RCC 7860 (cell line): ENCODE measurements at regions not wholly inside any gene's neighbourhood (a gene's known extent, or its start where the extent isn't known, plus 50 kb on each side); places are given as distances from the start of the nearest gene placed in this dataset.

Experiments
- DNase-seq: peaks from one replicate; pipeline ENCODE4 v3.0.0-alpha.2; 2015; ENCODE audit warnings: low spot score
- FAIRE-seq: peaks from 2 replicates; lab custom pipeline; 2012; peaks lifted over from hg19 to GRCh38; lab: Jason Lieb, UNC

DNA sequence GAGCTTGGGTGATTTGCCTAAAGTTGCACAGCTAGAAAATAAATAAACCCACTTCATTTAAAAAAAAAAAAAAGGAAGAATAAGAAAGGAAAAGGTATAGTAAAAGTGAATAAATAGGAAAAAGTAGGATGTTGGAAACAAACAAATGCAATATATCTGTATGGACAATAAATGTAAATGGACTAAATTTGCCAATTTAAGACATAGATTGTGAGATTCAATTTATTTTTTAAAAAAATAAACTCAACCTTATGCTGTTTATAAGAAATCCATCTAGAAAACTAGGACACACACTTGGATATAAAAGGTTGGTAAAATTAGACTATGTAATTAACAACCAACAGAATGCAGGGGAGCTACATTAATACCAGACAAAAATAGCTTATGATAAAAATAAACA, 300.0 kb downstream of the AJAP1 start:
- DNase-seq (no peak), FAIRE-seq (no peak)

DNA sequence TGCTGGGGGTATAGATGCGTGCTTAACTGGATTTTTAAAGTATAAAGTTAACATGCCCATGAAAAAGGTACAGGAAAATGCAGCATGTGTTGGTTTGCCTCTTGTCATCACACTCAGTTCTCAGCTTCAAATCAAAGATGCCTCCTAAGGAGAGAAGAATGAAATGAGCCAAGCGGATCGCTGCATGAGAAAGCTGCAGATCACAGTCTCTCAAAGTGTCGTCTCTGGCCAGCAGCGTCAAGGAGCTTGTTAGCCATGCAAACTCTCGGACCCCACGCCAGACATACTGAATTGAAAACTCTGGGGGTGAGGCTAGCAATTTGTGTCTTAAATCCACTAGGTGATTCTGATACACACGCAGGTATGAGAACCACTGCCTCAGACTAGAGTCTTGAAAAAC, 297.2 kb downstream of the AJAP1 start:
- FAIRE-seq (no peak), DNase-seq (no peak)

DNA sequence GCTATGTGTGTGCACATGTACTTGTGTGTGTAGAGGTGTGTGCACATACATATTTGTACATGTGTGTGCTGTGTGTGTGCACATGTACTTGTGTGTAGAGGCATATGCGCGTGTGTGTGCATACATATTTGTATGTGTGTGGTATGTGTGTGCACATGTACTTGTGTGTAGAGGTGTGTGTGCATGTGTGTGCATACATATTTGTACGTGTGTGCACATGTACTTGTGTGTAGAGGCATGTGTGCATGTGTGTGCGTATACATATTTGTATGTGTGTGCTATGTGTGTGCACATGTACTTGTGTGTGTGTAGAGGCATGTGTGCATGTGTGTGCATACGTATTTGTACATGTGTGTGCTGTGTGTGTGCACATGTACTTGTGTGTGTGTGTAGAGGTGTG, 291.9 kb downstream of the AJAP1 start:
- no peak for DNase-seq
- FAIRE-seq, result no peak

DNA sequence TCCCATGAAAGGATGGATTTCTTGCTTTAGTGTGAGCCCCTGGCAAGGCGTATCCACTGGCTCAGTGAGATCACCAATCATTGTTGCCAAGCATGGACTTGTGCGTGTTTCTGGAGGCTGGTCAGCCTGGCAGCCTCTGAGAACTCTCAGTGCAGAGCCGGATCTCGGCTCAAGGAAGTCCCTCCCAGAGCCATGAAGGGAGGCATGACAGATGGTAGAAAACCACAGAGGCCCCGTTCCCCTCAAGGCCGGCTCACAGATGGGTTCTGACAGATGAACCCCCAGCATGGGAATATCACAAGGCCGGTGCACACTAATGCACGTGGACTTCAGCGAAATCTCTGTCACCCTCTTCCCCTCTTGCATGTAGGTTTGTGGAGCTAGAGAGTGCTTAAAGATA, 290.5 kb downstream of the AJAP1 start:
- no peak for DNase-seq
- no peak for FAIRE-seq

DNA sequence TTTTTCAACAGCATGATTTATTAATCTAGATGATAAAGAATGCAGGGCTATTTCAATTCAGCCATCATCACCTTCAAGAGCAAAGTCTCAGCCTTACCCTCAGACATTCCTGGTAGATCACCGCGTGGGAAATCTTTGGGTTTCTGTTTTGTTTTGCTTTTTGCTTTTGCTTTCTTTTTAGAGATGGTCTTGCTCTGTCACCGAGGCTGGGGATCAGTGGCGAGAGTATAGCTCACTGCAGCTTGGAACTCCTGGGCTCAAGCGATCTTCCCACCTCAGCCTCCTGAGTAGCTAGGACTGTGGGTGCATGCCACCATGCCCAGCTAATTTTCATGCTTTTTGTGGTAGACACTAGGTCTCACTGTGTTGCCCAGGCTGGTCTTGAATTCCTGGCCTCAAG, 289.7 kb downstream of the AJAP1 start:
- no peak for FAIRE-seq
- no peak for DNase-seq

DNA sequence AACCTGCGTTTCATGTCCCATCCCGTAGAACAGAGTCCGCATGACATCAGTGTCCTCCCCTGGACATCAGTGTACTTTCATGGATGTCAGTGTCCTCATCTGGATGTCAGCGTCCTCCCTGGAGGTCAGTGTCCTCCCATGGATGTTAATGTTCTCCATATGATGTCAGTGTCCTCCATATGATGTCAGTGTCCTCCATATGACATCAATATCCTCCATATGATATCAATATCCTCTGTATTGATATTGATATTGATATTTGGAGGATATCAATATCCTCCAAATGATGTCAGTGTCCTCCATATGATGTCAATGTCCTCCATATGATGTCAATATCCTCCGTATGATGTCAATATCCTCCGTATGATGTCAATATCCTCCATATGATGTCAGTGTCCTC, 284.9 kb downstream of the AJAP1 start:
- DNase-seq, result no peak
- no peak for FAIRE-seq

DNA sequence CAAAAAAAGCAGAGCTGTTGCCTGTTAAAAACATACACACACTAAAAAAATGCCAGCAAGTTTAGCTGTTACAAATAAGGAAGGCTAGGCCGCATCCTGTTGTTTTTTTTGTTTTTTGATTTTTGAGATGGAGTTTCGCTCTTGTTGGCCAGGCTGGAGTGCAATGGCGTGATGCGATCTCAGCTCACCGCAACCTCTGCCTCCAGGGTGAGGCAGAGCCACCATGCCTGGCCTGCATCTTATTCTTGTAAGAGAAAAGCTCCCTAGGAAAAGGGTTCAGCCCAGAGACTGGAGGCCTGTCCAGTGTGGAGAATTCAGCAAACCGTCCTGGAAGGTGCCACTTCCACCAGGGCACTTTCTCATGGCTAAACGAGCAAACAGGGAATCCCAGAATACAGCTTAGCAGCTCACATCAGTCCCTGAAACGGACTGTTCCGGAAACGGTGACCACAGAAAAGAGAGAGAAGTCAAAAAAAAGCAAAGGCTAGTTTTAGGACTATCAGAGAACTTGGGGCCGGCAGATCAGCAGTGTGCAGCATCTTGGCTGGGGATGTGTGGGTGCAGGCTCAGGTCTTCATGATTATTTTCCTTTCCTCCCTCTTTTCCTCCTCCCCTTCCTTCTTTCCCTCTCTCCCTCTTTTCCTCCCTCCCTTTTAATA, 283.6 kb downstream of the AJAP1 start:
- FAIRE-seq (no peak), DNase-seq (no peak)

DNA sequence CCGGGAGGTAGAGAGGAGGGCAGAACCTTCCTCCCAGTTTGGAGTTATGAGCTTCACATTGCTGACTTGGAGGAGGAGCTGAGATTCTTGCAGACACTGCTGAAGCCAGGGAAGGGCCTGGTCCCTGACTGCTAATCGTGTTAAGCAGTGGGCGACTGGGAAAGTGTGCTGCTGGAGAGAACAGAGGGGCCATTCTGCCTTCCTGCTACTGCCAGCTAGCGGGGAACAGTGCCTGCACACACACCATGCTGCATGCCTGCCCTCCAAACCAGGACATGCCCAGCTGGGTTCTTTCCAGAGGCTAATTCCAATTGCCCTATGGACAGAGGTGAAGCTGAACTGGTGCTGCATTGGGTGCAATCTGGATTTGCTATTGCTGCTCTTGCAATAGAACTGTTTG, 281.4 kb downstream of the AJAP1 start:
- FAIRE-seq (no peak), DNase-seq (no peak)

DNA sequence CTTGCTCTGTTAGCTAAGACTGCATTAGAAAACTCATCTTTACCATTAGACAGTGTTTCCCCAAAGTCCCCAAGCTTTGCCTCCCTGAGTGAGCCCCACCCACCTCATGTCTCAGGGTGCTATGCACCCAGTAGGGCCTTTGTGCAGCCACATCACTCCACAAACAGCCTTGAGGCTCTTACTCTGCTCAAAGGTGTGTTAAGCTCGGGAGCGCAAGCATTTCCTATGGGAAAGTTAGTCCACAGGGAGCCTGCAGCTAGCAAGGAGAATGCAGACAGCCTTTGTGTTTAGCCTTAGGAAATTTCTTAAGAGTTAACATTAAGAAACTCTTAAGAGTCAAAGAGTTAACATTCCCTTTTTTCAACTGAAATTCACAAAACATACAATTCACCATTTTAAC, 278.8 kb downstream of the AJAP1 start:
- FAIRE-seq, result no peak
- no peak for DNase-seq

DNA sequence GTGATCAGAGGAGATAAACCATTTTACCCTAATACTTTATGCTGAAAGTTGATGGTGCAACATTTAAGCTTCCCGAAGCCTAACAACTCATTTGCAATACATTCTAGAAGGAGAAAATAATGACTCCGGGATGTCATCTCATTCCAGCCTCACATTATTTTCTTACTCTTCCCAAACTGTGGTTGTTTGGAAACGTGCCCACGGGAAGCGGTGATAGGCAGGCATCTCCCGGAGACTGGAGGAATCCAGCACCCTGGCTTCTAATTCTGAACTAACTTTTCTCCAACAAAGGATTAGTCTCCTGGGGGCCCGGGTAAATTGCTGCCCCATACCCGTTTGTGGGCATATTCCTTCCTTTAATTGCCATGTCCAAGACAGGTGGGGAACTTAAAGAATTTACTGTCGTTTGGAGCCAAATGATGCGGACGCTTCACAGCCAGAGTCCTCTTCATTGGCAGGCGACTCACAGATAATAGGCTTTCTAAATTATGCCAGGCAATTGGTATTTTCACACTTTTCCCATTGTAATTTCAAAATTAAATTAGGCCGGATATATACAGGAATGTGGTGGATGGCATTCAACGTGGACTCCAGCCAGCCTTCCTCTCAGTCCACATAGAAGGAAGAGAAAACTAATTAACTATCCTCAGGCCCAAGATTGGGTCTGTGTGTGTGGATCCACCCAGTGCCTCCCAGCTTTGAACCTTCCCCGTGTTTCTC, 278.1 kb downstream of the AJAP1 start:
- DNase-seq (no peak), FAIRE-seq (no peak)

DNA sequence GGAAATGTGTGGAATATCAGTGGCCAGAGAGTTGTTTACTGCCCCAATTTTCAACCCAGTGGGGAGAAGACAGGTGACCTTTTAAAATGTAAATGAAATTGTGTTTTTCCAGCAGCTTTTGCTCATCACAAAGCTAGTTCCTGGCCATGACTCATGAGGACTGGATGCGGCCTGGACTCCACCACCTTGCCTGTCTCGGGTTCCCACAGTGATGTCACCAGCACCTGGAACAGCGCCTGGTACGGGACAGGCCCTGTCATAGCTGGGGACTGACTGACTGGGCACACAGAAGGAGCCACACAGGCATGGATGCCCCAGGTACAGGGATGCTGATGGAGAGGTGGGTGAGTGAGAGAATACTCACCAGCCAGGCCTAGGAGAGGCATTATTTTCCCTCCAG, 277.1 kb downstream of the AJAP1 start:
- DNase-seq, result peak; percentile 16
- FAIRE-seq, result no peak

DNA sequence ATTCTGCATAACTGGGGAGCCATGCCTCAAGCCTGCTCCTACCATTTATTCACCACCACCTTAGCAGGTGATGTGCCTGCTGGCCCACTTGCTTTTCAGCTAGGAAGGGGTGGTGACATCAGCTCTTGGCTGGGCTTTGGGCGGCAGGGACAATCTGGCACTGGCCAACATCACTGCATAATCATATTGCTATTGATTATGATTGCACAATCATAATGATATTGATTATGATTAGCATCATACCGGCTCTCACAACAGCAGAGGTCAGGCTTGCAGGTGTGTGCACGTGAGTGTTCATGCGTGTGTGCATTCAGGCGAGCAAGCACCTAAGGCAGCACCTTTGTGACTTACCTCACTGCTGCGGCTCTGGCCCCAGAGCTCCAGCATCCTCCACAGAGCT, 273.8 kb downstream of the AJAP1 start:
- FAIRE-seq, result no peak
- DNase-seq, result no peak

DNA sequence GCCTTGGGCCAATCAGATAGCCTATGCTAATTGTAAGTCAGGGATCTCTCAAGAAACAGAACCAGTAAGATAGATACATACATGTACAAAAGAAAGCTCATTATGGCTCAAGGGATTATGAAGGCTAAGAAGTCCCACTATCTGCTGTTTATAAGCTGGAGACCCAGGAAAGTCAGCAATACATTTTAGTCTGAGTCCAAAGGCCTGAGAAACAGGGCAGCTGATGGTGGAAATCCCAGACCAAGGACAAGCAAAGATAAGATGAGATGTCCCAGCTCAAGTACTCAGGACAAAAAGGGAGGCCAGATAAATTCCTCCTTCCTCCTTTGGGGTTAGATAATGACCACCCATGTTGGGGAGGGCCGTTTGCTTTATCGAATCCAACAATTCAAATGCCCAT, 269.9 kb downstream of the AJAP1 start:
- DNase-seq, result no peak
- FAIRE-seq, result no peak

DNA sequence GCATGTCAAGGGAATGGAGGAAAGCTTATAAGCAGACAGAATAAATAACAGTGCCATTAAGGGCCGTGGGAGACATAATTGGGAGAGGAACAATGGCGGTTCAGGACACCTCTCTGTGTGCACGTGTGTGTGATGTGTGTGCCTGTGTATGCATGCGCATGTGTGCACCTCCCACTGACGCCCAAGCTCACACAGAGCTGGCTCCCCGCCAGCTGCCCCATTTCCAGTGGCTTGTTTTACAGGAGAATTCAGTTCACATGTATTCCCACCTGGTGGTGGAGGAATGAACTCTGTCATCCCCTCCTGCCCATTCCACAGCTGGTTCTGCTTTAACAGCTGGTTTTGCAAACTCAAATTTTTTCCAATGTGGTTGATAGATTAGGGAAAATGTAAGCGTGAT, 262.2 kb downstream of the AJAP1 start:
- no peak for FAIRE-seq
- DNase-seq, result no peak

DNA sequence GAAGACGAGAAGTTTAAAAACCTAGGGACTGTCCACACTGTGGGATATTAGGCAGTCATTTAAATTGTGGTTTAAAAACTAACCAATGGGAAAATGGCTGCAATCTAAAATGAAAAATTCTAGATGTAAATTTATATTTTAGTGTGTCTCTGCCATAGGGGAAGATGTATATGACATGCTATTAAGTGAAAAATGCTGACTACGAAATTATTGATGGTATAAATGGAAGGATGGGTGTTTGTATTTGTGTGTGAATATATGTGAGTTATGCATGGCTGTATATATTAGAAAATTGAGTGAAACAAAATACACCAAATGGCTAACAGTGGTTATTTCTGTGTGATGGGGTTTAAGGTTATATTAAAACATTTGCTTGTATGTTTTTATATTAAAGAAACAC, 260.7 kb downstream of the AJAP1 start:
- no peak for FAIRE-seq

DNA sequence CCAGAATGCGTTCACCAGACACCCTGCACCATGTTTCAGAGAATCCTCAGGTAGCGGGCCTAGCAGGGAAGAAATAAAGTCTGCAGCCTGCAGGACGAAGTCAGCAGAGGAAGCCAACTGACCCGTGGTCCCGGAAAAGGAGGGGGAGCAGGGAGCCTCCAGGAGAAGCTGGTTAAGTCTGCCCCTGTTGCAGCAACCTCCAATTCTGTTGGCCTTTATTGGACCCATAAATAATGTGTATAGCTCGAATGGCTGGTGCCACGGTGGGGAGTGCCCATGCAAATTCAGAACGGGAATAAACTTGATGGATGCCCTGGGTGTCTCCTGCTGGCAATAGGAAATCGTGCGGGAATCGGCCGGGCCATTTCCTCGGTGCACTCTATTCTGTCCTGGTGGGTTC, 254.1 kb downstream of the AJAP1 start:
- DNase-seq (no peak), FAIRE-seq (no peak)

More for the DNA sequence above, 260.7 kb downstream of the AJAP1 start:
- DNase-seq, result no peak

DNA sequence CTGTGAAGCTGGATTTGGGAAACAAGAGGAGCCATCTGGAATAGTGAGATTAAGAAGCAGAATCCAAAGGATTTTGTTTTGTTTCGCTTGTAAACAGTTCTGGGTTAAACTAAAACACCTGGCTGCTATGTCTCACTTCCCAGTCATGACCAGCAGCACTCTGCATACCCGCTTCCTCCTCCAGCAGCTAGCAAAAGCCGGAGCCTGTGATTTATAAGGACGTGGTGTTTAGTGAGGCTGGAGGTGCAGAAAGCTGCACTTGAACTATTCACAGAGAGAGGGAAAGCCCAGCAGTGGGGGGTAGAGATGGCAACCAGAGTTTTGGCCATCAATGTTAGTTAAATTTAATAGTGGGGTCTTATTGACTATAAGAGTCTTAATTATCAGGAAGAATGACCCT, 240.2 kb downstream of the AJAP1 start:
- FAIRE-seq (no peak), DNase-seq (no peak)

DNA sequence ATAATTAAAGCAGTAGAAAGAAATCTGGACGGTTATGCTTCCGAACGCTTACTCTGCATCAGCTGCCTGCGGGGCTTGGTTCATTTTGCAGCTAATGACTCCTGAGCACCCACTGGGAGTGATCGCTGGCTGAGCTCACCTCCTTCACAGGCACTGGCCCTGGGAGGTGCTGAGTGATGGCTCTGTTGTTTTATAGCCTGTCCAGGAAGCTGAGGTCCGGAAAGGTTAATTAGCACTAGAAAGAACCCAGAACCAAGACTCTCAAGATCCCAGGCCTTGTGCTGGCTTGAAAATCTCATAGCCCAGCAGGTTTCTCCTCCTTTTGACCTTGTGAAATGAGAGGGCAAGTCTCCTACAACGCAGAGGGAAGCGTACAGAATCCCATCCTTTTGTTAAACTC, 226.2 kb downstream of the AJAP1 start:
- DNase-seq (no peak), FAIRE-seq (no peak)

DNA sequence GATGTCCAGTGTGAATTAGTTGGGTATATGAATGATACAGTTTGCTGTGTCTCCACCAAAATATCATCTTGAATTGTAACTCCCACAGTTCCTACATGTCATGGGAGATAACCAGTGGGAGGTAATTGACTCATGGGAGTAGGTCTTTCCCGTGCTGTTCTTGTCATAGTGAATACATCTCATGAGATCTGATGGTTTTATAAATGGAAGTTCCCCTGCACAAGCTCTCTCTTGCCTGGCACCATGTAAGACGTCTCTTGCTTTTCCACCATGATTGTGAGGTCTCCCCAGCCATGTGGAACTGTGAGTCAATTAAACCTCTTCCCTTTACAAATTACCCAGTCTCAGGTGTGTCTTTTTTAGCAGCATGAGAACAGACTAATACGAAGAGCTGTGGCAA, 223.0 kb downstream of the AJAP1 start:
- no peak for DNase-seq
- no peak for FAIRE-seq

DNA sequence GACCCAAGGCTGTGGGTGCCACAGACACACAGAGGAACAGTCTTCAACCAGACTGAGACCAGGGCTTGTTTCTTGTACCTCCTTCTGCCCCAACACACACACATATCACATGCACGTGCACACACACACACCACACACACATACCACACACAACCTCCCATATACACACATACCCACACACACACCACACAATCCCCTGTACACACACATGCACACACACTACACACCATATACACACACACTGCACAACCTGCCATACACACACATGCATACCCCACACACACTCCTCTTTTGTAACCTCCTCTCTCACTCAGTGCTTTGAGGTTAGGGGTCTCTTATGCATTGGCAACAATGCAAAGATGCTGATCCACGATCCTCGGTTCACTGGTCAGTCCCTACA, 217.0 kb downstream of the AJAP1 start:
- FAIRE-seq (no peak), DNase-seq (no peak)

DNA sequence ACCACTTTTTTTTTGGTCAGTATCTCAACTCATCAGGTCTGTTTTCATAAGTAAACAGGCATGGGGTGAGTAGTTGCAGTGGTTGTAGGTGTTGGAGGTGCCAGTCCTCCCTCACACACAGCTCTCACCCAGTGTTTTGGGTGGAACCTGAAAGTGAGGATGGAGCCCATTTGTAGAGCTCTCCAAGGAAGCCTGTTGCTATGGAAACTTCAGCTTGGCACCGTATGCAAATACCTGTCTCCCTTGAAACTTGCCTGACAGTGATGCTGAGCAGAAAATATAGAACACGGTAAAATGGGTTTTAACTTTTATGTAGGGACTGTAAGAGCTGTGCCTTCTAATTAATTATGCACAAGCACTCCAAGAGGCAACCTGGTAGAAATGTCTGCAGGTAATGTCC, 214.1 kb downstream of the AJAP1 start:
- DNase-seq (no peak), FAIRE-seq (no peak)

DNA sequence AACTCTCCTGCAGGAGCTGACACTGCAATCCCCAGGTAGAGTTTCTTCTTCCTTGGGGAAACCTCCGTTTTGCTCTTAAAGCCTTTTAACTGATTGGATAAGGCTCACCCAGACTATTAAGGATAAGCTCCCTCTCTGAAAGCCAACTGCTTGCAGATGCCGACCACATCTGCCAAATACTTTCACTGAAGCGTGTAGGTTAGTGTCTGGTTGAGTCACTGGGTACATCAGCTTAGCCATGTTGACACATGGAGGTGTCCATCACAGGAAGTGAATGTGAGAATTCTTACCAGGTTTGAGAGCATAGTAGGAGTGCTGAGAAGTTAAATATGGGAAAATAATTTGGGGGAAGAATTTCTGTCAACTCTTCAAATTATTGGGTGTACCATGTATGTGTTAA, 202.0 kb downstream of the AJAP1 start:
- DNase-seq (no peak), FAIRE-seq (no peak)

DNA sequence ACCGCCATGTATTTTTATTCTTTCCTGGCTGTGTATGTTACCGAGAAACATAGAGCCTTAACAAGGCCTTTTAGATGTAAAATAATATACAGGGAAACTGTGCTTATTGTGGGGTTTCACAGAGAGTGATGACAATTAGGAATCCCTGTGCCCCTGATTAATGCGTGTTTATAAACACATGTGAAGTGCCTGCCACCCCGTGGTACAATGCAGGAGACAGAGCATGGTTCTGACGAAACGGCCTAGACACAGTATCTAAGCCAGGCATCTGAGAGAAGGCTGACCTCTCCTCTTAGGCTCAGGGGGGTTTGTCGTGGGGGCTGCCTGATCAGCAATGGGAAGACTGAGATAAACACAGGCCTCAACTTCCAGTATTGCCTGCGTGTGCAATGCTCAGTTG, 200.0 kb downstream of the AJAP1 start:
- no peak for FAIRE-seq
- no peak for DNase-seq
